Osteocyte (in vitro differentiated cells): ENCODE measurements at regions not wholly inside any gene's neighbourhood (a gene's known extent, or its start where the extent isn't known, plus 50 kb on each side); places are given as distances from the start of the nearest gene placed in this dataset.
A peak's percentile ranks its signal among the peaks of the same experiment; 100 is the strongest.

Experiments
- DNase-seq: peaks from one replicate; pipeline ENCODE4 v3.0.0; 2021; ENCODE audit warnings: mixed read lengths; ENCODE audit not compliant: unreplicated experiment; ENCODE audit errors: extremely low spot score
- H3K27ac Mint-ChIP-seq: one replicate; pipeline ENCODE4 v1.8.0; 2021; ENCODE audit warnings: mild to moderate bottlenecking, mixed read lengths; ENCODE audit not compliant: unreplicated experiment
- H3K27me3 Mint-ChIP-seq: one replicate; pipeline ENCODE4 v1.8.0; 2021; ENCODE audit warnings: mixed read lengths; ENCODE audit not compliant: unreplicated experiment
- H3K36me3 Mint-ChIP-seq: one replicate; pipeline ENCODE4 v1.8.0; 2021; ENCODE audit warnings: mixed read lengths; ENCODE audit not compliant: unreplicated experiment
- H3K4me1 Mint-ChIP-seq: one replicate; pipeline ENCODE4 v1.8.0; 2021; ENCODE audit warnings: mixed read lengths; ENCODE audit not compliant: unreplicated experiment
- H3K4me3 Mint-ChIP-seq: one replicate; pipeline ENCODE4 v1.8.0; 2021; ENCODE audit warnings: mild to moderate bottlenecking, moderate library complexity, mixed read lengths; ENCODE audit not compliant: unreplicated experiment
- H3K9me3 Mint-ChIP-seq: one replicate; pipeline ENCODE4 v1.8.0; 2021; ENCODE audit warnings: mixed read lengths; ENCODE audit not compliant: unreplicated experiment
- CTCF ChIP-seq: fragments of 200-600 bp; sonication (generic); IDR thresholded peaks from 2 replicates; pipeline ENCODE4 v1.5.0; 2021; ENCODE audit warnings: antibody characterized with exemption, mild to moderate bottlenecking, moderate library complexity

- Mint-ChIP-seq H3K36me3 (no peaks in the 10 kb centered on the region), H3K27ac (no peak overlapping the region), H3K27me3 (no peaks in the 10 kb centered on the region)
These were observed 185.3 kb downstream of the PCSK1 start for GRCh38 chr5:96247708-96248107.

GRCh38 chr5:96247097-96247701 is 185.8 kb downstream of the PCSK1 start:
- Mint-ChIP-seq H3K27ac (no peak overlapping the region), H3K4me1 (peaks cover 40% of the 10 kb centered on the region), H3K4me3 (no peak overlapping the region)

More at GRCh38 chr5:96247708-96248107, 185.3 kb downstream of the PCSK1 start:
- no peak for TF ChIP-seq CTCF
- no peak for DNase-seq
- Mint-ChIP-seq H3K4me3 (no peak overlapping the region), H3K4me1 (peaks cover 39% of the 10 kb centered on the region), H3K9me3 (no peaks in the 10 kb centered on the region)

GRCh38 chr5:96245140-96246091 is 187.6 kb downstream of the PCSK1 start:
- no peak for DNase-seq
- Mint-ChIP-seq H3K4me1 (peaks cover 40% of the 10 kb centered on the region), H3K27me3 (no peaks in the 10 kb centered on the region), H3K36me3 (no peaks in the 10 kb centered on the region), H3K27ac (no peak overlapping the region), H3K4me3 (no peak overlapping the region), H3K9me3 (no peaks in the 10 kb centered on the region)
- no peak for TF ChIP-seq CTCF

More at GRCh38 chr5:96247097-96247701, 185.8 kb downstream of the PCSK1 start:
- no peaks in the 10 kb centered on the region for H3K9me3 Mint-ChIP-seq
- TF ChIP-seq CTCF: no peak
- H3K27me3 Mint-ChIP-seq: no peaks in the 10 kb centered on the region
- no peak for DNase-seq
- no peaks in the 10 kb centered on the region for H3K36me3 Mint-ChIP-seq

- Mint-ChIP-seq H3K27me3 (no peaks in the 10 kb centered on the region), H3K27ac (no peak overlapping the region), H3K9me3 (no peaks in the 10 kb centered on the region), H3K4me3 (no peak overlapping the region), H3K4me1 (peaks cover 40% of the 10 kb centered on the region), H3K36me3 (no peaks in the 10 kb centered on the region)
- no peak for TF ChIP-seq CTCF
- no peak for DNase-seq
These were observed 188.4 kb downstream of the PCSK1 start for GRCh38 chr5:96244696-96245095.

- Mint-ChIP-seq H3K4me1 (peaks cover 40% of the 10 kb centered on the region), H3K27ac (peak overlapping the region; percentile 80), H3K27me3 (no peaks in the 10 kb centered on the region), H3K36me3 (no peaks in the 10 kb centered on the region), H3K4me3 (no peak overlapping the region), H3K9me3 (no peaks in the 10 kb centered on the region)
- DNase-seq: no peak
- TF ChIP-seq CTCF: no peak
These were observed 189.2 kb downstream of the PCSK1 start for GRCh38 chr5:96243862-96244261.
